PC-9 (cell line): ENCODE measurements at regions not wholly inside any gene's neighbourhood (a gene's known extent, or its start where the extent isn't known, plus 50 kb on each side); places are given as distances from the start of the nearest gene placed in this dataset.

Experiments
- BruUV-seq: library from RNA; stranded (reverse); fragments of 400-500 nt; replicated peaks from 2 replicates; lab custom pipeline; 2021; lab: Mats Ljungman, UMichigan
- CTCF ChIA-PET: fragments of 300-600 bp; sonication (Branson Sonifier 250); formaldehyde crosslinking; loops from one replicate; lab custom pipeline; 2022; ENCODE audit warnings: antibody characterized with exemption; lab: Charles Lee
- POLR2A ChIA-PET: fragments of 300-600 bp; sonication (Branson Sonifier 250); formaldehyde crosslinking; loops from one replicate; lab custom pipeline; 2022; ENCODE audit warnings: antibody characterized with exemption; ENCODE audit not compliant: unreplicated experiment; lab: Charles Lee
- DNase-seq, 2 experiments: peaks; one replicate each; pipeline versions ENCODE4 v3.0.0 to v3.0.0-alpha.2; 2015 to 2022; ENCODE audit warnings: mixed read lengths in 1 of 2
- H2AFZ ChIP-seq: fragments of 200-600 bp; sonication (generic); 2 replicates; pipeline ENCODE4 v1.8.1; 2017; ENCODE audit warnings: antibody characterized with exemption
- H3F3A ChIP-seq: fragments of 200-600 bp; sonication (generic); 2 replicates; pipeline ENCODE4 v1.8.1; 2017; ENCODE audit warnings: antibody characterized with exemption, mild to moderate bottlenecking, low read depth; ENCODE audit not compliant: insufficient read depth
- H3K27ac ChIP-seq: fragments of 200-600 bp; sonication (generic); 2 replicates; pipeline ENCODE4 v1.6.1; 2016; ENCODE audit warnings: mixed run types
- H3K27me3 ChIP-seq: fragments of 200-600 bp; sonication (generic); 2 replicates; pipeline ENCODE4 v1.6.1; 2016; ENCODE audit warnings: low read depth, mixed run types; ENCODE audit not compliant: insufficient read depth
- H3K36me3 ChIP-seq: fragments of 200-600 bp; sonication (generic); 2 replicates; pipeline ENCODE4 v1.6.1; 2016; ENCODE audit warnings: low read depth, mixed run types
- H3K4me1 ChIP-seq: fragments of 200-600 bp; sonication (generic); replicated peaks from 2 replicates; pipeline ENCODE4 v1.6.1; 2016; ENCODE audit warnings: mixed run types; ENCODE audit not compliant: insufficient read depth
- H3K4me2 ChIP-seq: fragments of 200-600 bp; sonication (generic); 2 replicates; pipeline ENCODE4 v1.6.1; 2017; ENCODE audit warnings: mixed run types
- H3K4me3 ChIP-seq: fragments of 200-600 bp; sonication (generic); 2 replicates; pipeline ENCODE4 v1.6.1; 2016; ENCODE audit warnings: mixed run types
- H3K79me2 ChIP-seq: fragments of 200-600 bp; sonication (generic); 2 replicates; pipeline ENCODE4 v1.6.1; 2017; ENCODE audit warnings: low read depth, mixed run types
- H3K9me2 ChIP-seq: fragments of 200-600 bp; sonication (generic); 2 replicates; pipeline ENCODE4 v1.8.1; 2017; ENCODE audit warnings: mild to moderate bottlenecking; ENCODE audit not compliant: insufficient read depth
- H3K9me3 ChIP-seq: fragments of 200-600 bp; sonication (generic); 2 replicates; pipeline ENCODE4 v1.8.1; 2016; ENCODE audit warnings: low read depth; ENCODE audit not compliant: insufficient read depth
- H4K20me1 ChIP-seq: fragments of 200-600 bp; sonication (generic); 2 replicates; pipeline ENCODE4 v1.8.1; 2017; ENCODE audit not compliant: insufficient read depth
- EZH2 ChIP-seq: fragments of 200-600 bp; sonication (generic); IDR thresholded peaks from 2 replicates; pipeline ENCODE4 v1.8.0; 2017; ENCODE audit warnings: antibody characterized with exemption, low read depth
- intact Hi-C: fragments of 100-400 bp; cut with micrococcal nuclease; formaldehyde crosslinking; loops from one replicate; pipeline ENCODE4 v1.10.0; 2022; ENCODE audit not compliant: unreplicated experiment
- TF ChIP-seq, protein P1 (sequence below): fragments of 200-600 bp; sonication (generic); conservative IDR thresholded peaks from 2 replicates; pipeline ENCODE4 v1.6.1; 2017; ENCODE audit warnings: mixed run types, antibody characterized with exemption, mild to moderate bottlenecking, moderate library complexity

DNA sequence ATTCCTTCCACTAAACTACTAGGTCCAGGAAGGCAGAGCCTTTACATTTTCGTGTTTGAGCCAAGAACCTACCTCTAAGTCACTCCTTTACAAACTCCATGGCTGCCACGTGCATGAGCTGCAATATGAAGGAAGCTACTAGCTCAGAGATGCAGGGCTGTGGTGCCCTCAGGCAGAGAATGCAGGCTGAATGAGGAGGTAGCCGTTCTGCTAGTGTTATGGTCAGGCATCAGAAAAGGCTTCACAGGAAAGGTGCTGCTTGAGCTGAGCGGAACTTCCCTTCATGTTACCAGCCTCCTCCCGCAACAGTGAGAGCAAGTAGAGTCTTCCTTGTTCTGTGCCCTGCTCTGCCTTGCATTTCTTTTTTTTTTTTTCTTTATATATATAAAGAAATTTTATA is 148.3 kb upstream of the PACRGL start:
- H3K4me1 ChIP-seq: no peaks in the 10 kb centered on the region
- CTCF ChIA-PET: no interaction called here
- H3K4me2 ChIP-seq: no peak overlapping the region
- no peak overlapping the region for H3K4me3 ChIP-seq
- no peaks in the 10 kb centered on the region for H3K79me2 ChIP-seq
- intact Hi-C loops: no loop called here
- no peak overlapping the region for H2AFZ ChIP-seq
- no peak overlapping the region for H3K27ac ChIP-seq
- no TSS peak for BruUV-seq
- DNase-seq: no peak
- no peaks in the 10 kb centered on the region for H3K9me2 ChIP-seq
- no peaks in the 10 kb centered on the region for H3K36me3 ChIP-seq
- no peaks in the 10 kb centered on the region for H4K20me1 ChIP-seq
- H3F3A ChIP-seq: no peaks in the 10 kb centered on the region
- no peak for TF ChIP-seq EZH2
- TF ChIP-seq, protein P1, sequence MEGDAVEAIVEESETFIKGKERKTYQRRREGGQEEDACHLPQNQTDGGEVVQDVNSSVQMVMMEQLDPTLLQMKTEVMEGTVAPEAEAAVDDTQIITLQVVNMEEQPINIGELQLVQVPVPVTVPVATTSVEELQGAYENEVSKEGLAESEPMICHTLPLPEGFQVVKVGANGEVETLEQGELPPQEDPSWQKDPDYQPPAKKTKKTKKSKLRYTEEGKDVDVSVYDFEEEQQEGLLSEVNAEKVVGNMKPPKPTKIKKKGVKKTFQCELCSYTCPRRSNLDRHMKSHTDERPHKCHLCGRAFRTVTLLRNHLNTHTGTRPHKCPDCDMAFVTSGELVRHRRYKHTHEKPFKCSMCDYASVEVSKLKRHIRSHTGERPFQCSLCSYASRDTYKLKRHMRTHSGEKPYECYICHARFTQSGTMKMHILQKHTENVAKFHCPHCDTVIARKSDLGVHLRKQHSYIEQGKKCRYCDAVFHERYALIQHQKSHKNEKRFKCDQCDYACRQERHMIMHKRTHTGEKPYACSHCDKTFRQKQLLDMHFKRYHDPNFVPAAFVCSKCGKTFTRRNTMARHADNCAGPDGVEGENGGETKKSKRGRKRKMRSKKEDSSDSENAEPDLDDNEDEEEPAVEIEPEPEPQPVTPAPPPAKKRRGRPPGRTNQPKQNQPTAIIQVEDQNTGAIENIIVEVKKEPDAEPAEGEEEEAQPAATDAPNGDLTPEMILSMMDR: no peak
- POLR2A ChIA-PET: no interaction called here
- H3K9me3 ChIP-seq: no peaks in the 10 kb centered on the region
- H3K27me3 ChIP-seq: no peaks in the 10 kb centered on the region

DNA sequence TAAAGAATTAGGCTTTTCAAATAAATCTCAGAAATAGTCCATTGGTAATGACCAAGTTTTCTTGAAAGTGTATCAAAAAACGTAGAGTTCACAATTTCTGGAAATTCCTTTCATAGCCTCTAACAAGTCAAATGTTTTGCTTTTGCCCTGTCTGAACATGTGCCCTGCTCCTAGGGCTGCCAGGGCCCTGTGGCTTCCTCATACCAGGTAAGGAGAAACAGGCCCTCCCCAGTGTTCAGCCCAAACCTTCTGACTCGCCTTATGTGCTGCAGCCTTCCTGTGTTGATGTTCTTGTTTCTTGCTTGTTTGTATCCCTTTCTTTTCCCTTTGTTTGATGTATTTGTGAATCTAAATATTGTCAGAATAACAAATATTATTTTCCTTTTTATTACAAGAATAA is 146.1 kb upstream of the PACRGL start:
- BruUV-seq: no TSS peak

GRCh38 chr4:20565075-20565721 is 135.1 kb upstream of the PACRGL start:
- H2AFZ ChIP-seq: no peak overlapping the region
- no peaks in the 10 kb centered on the region for H3K27me3 ChIP-seq
- no peaks in the 10 kb centered on the region for H3F3A ChIP-seq
- no peak overlapping the region for H3K4me3 ChIP-seq
- no peak for DNase-seq
- intact Hi-C loops: no loop called here
- POLR2A ChIA-PET: interaction anchor here (0.6 kb wide), 1 partner anchor 16 kb away, joined by 3 read pairs; no protein-coding TSS in a partner anchor
- H3K79me2 ChIP-seq: no peaks in the 10 kb centered on the region
- CTCF ChIA-PET: no interaction called here
- no peak overlapping the region for H3K27ac ChIP-seq
- TF ChIP-seq, protein P1: no peak
- no peak for TF ChIP-seq EZH2
- no peaks in the 10 kb centered on the region for H3K9me3 ChIP-seq
- H3K9me2 ChIP-seq: no peaks in the 10 kb centered on the region
- no peak overlapping the region for H3K4me2 ChIP-seq
- no peaks in the 10 kb centered on the region for H3K4me1 ChIP-seq
- no peaks in the 10 kb centered on the region for H3K36me3 ChIP-seq
- BruUV-seq: no TSS peak
- H4K20me1 ChIP-seq: no peaks in the 10 kb centered on the region

More for the DNA sequence above, 146.1 kb upstream of the PACRGL start:
- Histone ChIP-seq H3F3A (no peaks in the 10 kb centered on the region), H3K27me3 (no peaks in the 10 kb centered on the region), H3K79me2 (no peaks in the 10 kb centered on the region), H3K36me3 (no peaks in the 10 kb centered on the region), H3K9me3 (no peaks in the 10 kb centered on the region), H4K20me1 (no peaks in the 10 kb centered on the region), H3K4me3 (no peak overlapping the region), H3K4me1 (no peaks in the 10 kb centered on the region), H3K27ac (no peak overlapping the region), H3K4me2 (no peak overlapping the region), H2AFZ (no peak overlapping the region), H3K9me2 (no peaks in the 10 kb centered on the region)
- no peak for TF ChIP-seq EZH2
- TF ChIP-seq, protein P1: no peak
- DNase-seq: no peak
- ChIA-PET POLR2A (no interaction called here), CTCF (no interaction called here)
- intact Hi-C loops: no loop called here
